B cell (primary cell): ENCODE measurements at regions not wholly inside any gene's neighbourhood (a gene's known extent, or its start where the extent isn't known, plus 50 kb on each side); places are given as distances from the start of the nearest gene placed in this dataset.

Experiments used
- CTCF ChIP-seq: fragments of 200-600 bp; IDR thresholded peaks from one replicate; pipeline ENCODE4 v1.8.0; 2022; ENCODE audit warnings: antibody characterized with exemption, mild to moderate bottlenecking
- EZH2 ChIP-seq: IDR thresholded peaks from 2 replicates; pipeline ENCODE4 v1.6.1; 2012; ENCODE audit warnings: borderline replicate concordance, low read depth, mild to moderate bottlenecking, moderate library complexity, low read length; ENCODE audit not compliant: insufficient read depth, poor library complexity, severe bottlenecking

GRCh38 chr4:33482773-33483172 is 2761.5 kb downstream of the ARAP2 start:
- TF ChIP-seq CTCF, result no peak
- TF ChIP-seq EZH2, result no peak
